Neural progenitor cell (in vitro differentiated cells): ENCODE measurements at regions not wholly inside any gene's neighbourhood (a gene's known extent, or its start where the extent isn't known, plus 50 kb on each side); places are given as distances from the start of the nearest gene placed in this dataset.
"Not testable (repeated sequence)": the region's sequence is repeated elsewhere in the genome, so short reads cannot be mapped to it uniquely, and the experiment has no call there.

ENCODE experiments used
- DNase-seq: peaks from one replicate; pipeline ENCODE4 v3.0.0-alpha.2; 2016; ENCODE audit warnings: low spot score
- H2AFZ ChIP-seq: fragments of 200-600 bp; sonication (generic); replicated peaks from 2 replicates; pipeline ENCODE4 v1.6.1; 2016; ENCODE audit warnings: antibody characterized with exemption
- H3F3A ChIP-seq: fragments of 200-600 bp; sonication (generic); 2 replicates; pipeline ENCODE4 v1.6.1; 2016; ENCODE audit warnings: antibody characterized with exemption, low read depth
- H3K27ac ChIP-seq: fragments of 200-600 bp; sonication (generic); 2 replicates; pipeline ENCODE4 v1.5.1; 2016; ENCODE audit warnings: mild to moderate bottlenecking
- H3K27me3 ChIP-seq: fragments of 200-600 bp; sonication (generic); 2 replicates; pipeline ENCODE4 v1.6.1; 2016; ENCODE audit warnings: mild to moderate bottlenecking, moderate library complexity
- H3K36me3 ChIP-seq: fragments of 200-600 bp; sonication (generic); 2 replicates; pipeline ENCODE4 v1.5.1; 2016
- H3K4me1 ChIP-seq: fragments of 200-600 bp; sonication (generic); 2 replicates; pipeline ENCODE4 v1.6.1; 2016; ENCODE audit warnings: mixed run types
- H3K4me2 ChIP-seq: fragments of 200-600 bp; sonication (generic); 2 replicates; pipeline ENCODE4 v1.6.1; 2016
- H3K4me3 ChIP-seq: fragments of 200-600 bp; sonication (generic); 2 replicates; pipeline ENCODE4 v1.5.1; 2016
- H3K79me2 ChIP-seq: fragments of 200-600 bp; sonication (generic); 2 replicates; pipeline ENCODE4 v1.6.1; 2016; ENCODE audit warnings: low read depth
- H3K9ac ChIP-seq: fragments of 200-600 bp; sonication (generic); 2 replicates; pipeline ENCODE4 v1.6.1; 2016
- H3K9me3 ChIP-seq: fragments of 200-600 bp; sonication (generic); 2 replicates; pipeline ENCODE4 v1.5.1; 2016; ENCODE audit warnings: low read depth
- H4K20me1 ChIP-seq: fragments of 200-600 bp; sonication (generic); 2 replicates; pipeline ENCODE4 v1.6.1; 2016; ENCODE audit warnings: low read depth
- H3K27ac Mint-ChIP-seq: 3 replicates; pipeline ENCODE4 v1.8.0; 2021; ENCODE audit warnings: mixed read lengths
- H3K27me3 Mint-ChIP-seq: 2 replicates; pipeline ENCODE4 v1.8.0; 2022; ENCODE audit warnings: low read depth, mild to moderate bottlenecking, inconsistent platforms, moderate library complexity, mixed read lengths; ENCODE audit not compliant: insufficient read depth
- H3K36me3 Mint-ChIP-seq: 3 replicates; pipeline ENCODE4 v1.8.0; 2021; ENCODE audit warnings: mixed read lengths
- H3K4me1 Mint-ChIP-seq: 3 replicates; pipeline ENCODE4 v1.8.0; 2021; ENCODE audit warnings: mixed read lengths
- H3K4me3 Mint-ChIP-seq: 3 replicates; pipeline ENCODE4 v1.8.0; 2021; ENCODE audit warnings: mild to moderate bottlenecking, moderate library complexity, mixed read lengths
- H3K9me3 Mint-ChIP-seq: 3 replicates; pipeline ENCODE4 v1.8.0; 2020; ENCODE audit warnings: mixed read lengths
- CTCF ChIP-seq: fragments of 200-600 bp; sonication (generic); IDR thresholded peaks from 2 replicates; pipeline ENCODE4 v1.5.1; 2017; ENCODE audit warnings: antibody characterized with exemption, mild to moderate bottlenecking
- EZH2 ChIP-seq: fragments of 200-600 bp; sonication (generic); IDR thresholded peaks from 2 replicates; pipeline ENCODE4 v1.6.1; 2017; ENCODE audit warnings: antibody characterized with exemption, mild to moderate bottlenecking, moderate library complexity
- EZH2phosphoT487 ChIP-seq: fragments of 200-600 bp; sonication (generic); IDR thresholded peaks from 2 replicates; pipeline ENCODE4 v1.6.1; 2017; ENCODE audit warnings: antibody characterized with exemption

GRCh38 chr1:143717434-143717833 is 254.4 kb downstream of the FAM72C start:
- Histone ChIP-seq H3K4me1 (no peaks in the 10 kb centered on the region), H3K4me2 (no peak overlapping the region), H3K9ac (no peak overlapping the region), H3K4me3 (no peak overlapping the region), H3K27me3 (no peaks in the 10 kb centered on the region), H3K27ac (no peak overlapping the region), H3K36me3 (no peaks in the 10 kb centered on the region), H4K20me1 (no peaks in the 10 kb centered on the region), H2AFZ (no peak overlapping the region), H3F3A (no peaks in the 10 kb centered on the region), H3K9me3 (peaks cover 10% of the 10 kb centered on the region), H3K79me2 (no peaks in the 10 kb centered on the region)
- Mint-ChIP-seq H3K9me3 (peaks cover 51% of the 10 kb centered on the region), H3K4me3 (no peak overlapping the region), H3K27ac (no peak overlapping the region), H3K4me1 (no peaks in the 10 kb centered on the region), H3K36me3 (no peaks in the 10 kb centered on the region), H3K27me3 (peaks cover 13% of the 10 kb centered on the region)
- DNase-seq: no peak
- no peak for TF ChIP-seq CTCF
- no peak for TF ChIP-seq EZH2phosphoT487
- TF ChIP-seq EZH2: no peak

DNA sequence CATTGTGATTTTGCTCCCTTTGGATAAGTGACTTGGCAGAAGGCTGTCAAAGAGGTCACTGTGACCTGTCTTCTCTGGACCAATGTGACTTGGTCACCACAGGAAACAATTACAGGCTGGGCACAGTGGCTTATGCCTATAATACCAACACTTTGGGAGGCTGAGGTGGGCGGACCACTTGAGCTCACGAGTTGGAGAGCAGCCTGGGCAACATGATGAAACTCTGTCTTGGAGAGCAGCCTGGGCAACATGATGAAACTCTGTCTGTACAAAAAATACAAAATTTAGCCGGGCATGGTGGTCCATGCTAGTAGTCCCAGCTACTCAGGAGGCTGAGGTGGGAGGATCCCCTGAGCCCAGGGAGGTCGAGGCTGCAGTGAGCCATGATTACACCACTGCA is 256.9 kb downstream of the FAM72C start:
- not testable (repeated sequence) for H3K27me3 ChIP-seq, DNase-seq, H3K9me3 ChIP-seq, H3K27ac ChIP-seq, H3K4me1 ChIP-seq, H3K9ac ChIP-seq, H4K20me1 ChIP-seq, H3K36me3 Mint-ChIP-seq, H3K79me2 ChIP-seq, H3K27ac Mint-ChIP-seq, H3K27me3 Mint-ChIP-seq, H3F3A ChIP-seq, H3K36me3 ChIP-seq, H3K4me1 Mint-ChIP-seq, H3K4me2 ChIP-seq, H3K4me3 ChIP-seq, H2AFZ ChIP-seq, H3K4me3 Mint-ChIP-seq
- H3K9me3 Mint-ChIP-seq: peaks cover 46% of the 10 kb centered on the region

DNA sequence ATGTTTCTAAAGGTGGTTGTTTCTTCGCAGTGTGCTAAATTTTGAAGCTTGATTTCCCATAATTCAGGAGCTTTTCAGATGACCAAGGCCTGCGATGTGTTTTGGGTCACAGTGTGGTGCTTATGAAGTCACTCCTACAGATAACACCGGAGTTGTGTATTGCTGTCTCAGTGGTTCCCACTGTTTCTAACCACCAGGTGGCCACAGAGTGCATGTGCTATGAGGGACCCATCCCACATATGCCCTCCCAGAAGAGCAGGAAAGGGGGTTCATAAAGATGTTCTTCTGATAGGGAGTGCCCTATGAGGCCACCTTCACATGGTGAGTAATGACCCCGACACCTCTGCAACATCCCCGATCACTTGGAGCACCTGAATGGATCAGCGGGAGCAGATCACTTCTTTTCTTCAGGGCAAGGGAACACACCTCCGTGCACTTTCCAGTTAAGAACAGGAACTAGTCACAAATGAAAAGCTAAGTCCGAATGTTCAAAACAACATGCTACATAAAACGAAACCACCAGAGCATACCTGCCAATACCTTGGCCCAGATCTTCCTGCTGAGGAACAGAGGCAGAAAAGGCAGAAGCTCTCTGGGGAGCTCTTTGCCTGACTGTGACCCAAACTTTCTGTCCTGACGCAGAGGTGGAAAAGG is 262.1 kb downstream of the FAM72C start:
- H3K9me3 Mint-ChIP-seq: peaks cover 39% of the 10 kb centered on the region
- peaks cover 11% of the 10 kb centered on the region for H3K9me3 ChIP-seq
- not testable (repeated sequence) for H3K9ac ChIP-seq, H3K4me1 ChIP-seq, H3K36me3 ChIP-seq, H4K20me1 ChIP-seq, H3K4me2 ChIP-seq, H3K4me3 Mint-ChIP-seq, H2AFZ ChIP-seq, H3K4me1 Mint-ChIP-seq, H3K27ac Mint-ChIP-seq, H3K27me3 Mint-ChIP-seq, H3F3A ChIP-seq, H3K79me2 ChIP-seq, H3K36me3 Mint-ChIP-seq, H3K27ac ChIP-seq, H3K4me3 ChIP-seq, H3K27me3 ChIP-seq, DNase-seq

DNA sequence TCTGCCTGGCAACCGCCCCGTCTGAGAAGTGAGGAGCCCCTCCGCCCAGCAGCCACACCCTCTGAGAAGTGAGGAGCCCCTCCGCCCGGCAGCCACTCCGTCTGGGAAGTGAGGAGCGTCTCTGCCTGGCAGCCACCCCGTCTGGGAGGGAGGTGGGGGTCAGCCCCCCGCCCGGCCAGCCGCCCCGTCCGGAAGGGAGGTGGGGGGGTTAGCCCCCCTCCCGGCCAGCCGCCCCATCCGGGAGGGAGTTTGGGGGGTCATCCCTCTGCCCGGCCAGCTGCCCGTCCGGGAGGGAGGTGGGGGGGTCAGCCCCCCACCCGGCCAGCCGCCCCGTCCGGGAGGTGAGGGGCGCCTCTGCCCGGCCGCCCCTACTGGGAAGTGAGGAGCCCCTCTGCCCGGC is 269.0 kb downstream of the FAM72C start:
- DNase-seq, H3K4me2 ChIP-seq, H4K20me1 ChIP-seq, H3K4me1 ChIP-seq, H3K36me3 ChIP-seq, H2AFZ ChIP-seq, H3K27ac Mint-ChIP-seq, H3K27ac ChIP-seq, H3K36me3 Mint-ChIP-seq, H3K9me3 ChIP-seq, H3K9ac ChIP-seq, H3K4me3 ChIP-seq, H3K4me1 Mint-ChIP-seq, H3K79me2 ChIP-seq, H3F3A ChIP-seq, H3K27me3 ChIP-seq, H3K4me3 Mint-ChIP-seq, H3K27me3 Mint-ChIP-seq: not testable (repeated sequence)
- peaks cover 47% of the 10 kb centered on the region for H3K9me3 Mint-ChIP-seq

DNA sequence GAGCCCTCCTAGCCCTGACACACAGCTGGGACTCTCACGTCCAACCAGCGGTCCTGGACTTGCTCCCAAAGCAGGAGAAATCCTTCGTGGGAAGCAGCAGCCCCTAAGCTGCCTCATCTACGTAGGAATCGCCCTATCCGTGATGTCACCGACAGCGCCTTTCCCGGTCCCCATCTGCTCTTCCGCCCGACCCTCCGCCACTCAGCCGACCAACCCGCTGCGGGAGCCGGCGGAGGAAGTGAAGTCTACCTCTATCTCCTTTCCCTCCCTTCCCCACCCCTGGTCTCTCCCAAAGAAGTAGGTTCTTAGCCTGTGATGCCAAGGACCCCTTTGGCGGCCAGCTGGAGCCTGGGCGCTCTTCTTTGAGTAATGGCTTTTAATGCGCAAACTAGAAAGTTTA is 272.1 kb downstream of the FAM72C start:
- Mint-ChIP-seq H3K4me1 (no peaks in the 10 kb centered on the region), H3K4me3 (no peak overlapping the region), H3K27me3 (peaks cover 4% of the 10 kb centered on the region), H3K36me3 (no peaks in the 10 kb centered on the region), H3K27ac (no peak overlapping the region), H3K9me3 (peaks cover 46% of the 10 kb centered on the region)
- H2AFZ ChIP-seq: no peak overlapping the region
- no peak for TF ChIP-seq EZH2
- TF ChIP-seq EZH2phosphoT487: no peak
- TF ChIP-seq CTCF: no peak
- no peak for DNase-seq
- no peaks in the 10 kb centered on the region for H3K36me3 ChIP-seq
- H4K20me1 ChIP-seq: no peaks in the 10 kb centered on the region
- no peaks in the 10 kb centered on the region for H3K4me1 ChIP-seq
- no peaks in the 10 kb centered on the region for H3K79me2 ChIP-seq
- no peak overlapping the region for H3K27ac ChIP-seq
- H3K9ac ChIP-seq: no peak overlapping the region
- H3K9me3 ChIP-seq: peaks cover 12% of the 10 kb centered on the region
- H3F3A ChIP-seq: no peaks in the 10 kb centered on the region
- no peak overlapping the region for H3K4me3 ChIP-seq
- no peak overlapping the region for H3K4me2 ChIP-seq
- H3K27me3 ChIP-seq: no peaks in the 10 kb centered on the region
